ENCODE measurements at regions not wholly inside any gene's neighbourhood (a gene's known extent, or its start where the extent isn't known, plus 50 kb on each side); places are given as distances from the start of the nearest gene placed in this dataset.

- TF ChIP-seq CTCF (IDR thresholded peaks at IDR 0.05; ENCODE audit: poor library complexity) (no peak), EZH2 (IDR thresholded peaks at IDR 0.05; ENCODE audit: borderline replicate concordance) (no peak)
Measured at GRCh38 chr2:60649721-60650120, 96.3 kb upstream of the BCL11A start.
